GM12878 (cell line): ENCODE measurements at regions not wholly inside any gene's neighbourhood (a gene's known extent, or its start where the extent isn't known, plus 50 kb on each side); places are given as distances from the start of the nearest gene placed in this dataset.

Experiments used
- ATAC-seq: fragments of 200-7000 bp; cut with Tn5 transposase; 3 replicates; pipeline ENCODE4 v1.9.1; 2020; ENCODE audit warnings: mild to moderate bottlenecking, moderate library complexity
- BruUV-seq: library from RNA; stranded (reverse); fragments of 400-500 nt; replicated peaks from 2 replicates; lab custom pipeline; 2021; lab: Mats Ljungman, UMichigan
- CTCF ChIA-PET: fragments of 300-600 bp; sonication (Branson Sonifier 250); formaldehyde crosslinking; extraction: SDS; loops from one replicate; lab custom pipeline; 2021; ENCODE audit warnings: inconsistent platforms; lab: Yijun Ruan, JAX
- POLR2A ChIA-PET: fragments of 350-600 bp; formaldehyde crosslinking; extraction: SDS; loops from one replicate; lab custom pipeline; 2021; ENCODE audit warnings: inconsistent platforms; lab: Charles Lee
- RAD21 ChIA-PET: fragments of 300-600 bp; sonication (Branson Sonifier 250); formaldehyde crosslinking; loops from one replicate; lab custom pipeline; 2023; ENCODE audit warnings: antibody characterized with exemption; ENCODE audit not compliant: unreplicated experiment; lab: Charles Lee
- SMC1A ChIA-PET: fragments of 300-600 bp; sonication (Branson Sonifier 250); formaldehyde crosslinking; loops from one replicate; lab custom pipeline; 2023; ENCODE audit not compliant: unreplicated experiment, uncharacterized antibody; lab: Charles Lee
- DNase-seq: peaks from one replicate; pipeline ENCODE4 v3.0.0-alpha.2; 2011; ENCODE audit warnings: low read depth, low spot score
- FAIRE-seq: peaks from 3 replicates; lab custom pipeline; 2011; peaks lifted over from hg19 to GRCh38; lab: Jason Lieb, UNC
- H2AFZ ChIP-seq: 2 replicates; pipeline ENCODE4 v1.6.0; 2011; ENCODE audit warnings: low read depth, low read length, control low read depth; ENCODE audit not compliant: control insufficient read depth
- H3K27ac ChIP-seq: 2 replicates; pipeline ENCODE4 v1.5.1; 2011; ENCODE audit warnings: control low read depth; ENCODE audit not compliant: control insufficient read depth, insufficient read depth
- H3K27me3 ChIP-seq, 2 experiments: replicated peaks in 1 of 2; 2 replicates each; pipeline versions ENCODE4 v1.6.0 to v1.6.1; 2011; ENCODE audit warnings: low read length in 1 of 2; ENCODE audit not compliant: control insufficient read depth in 2 of 2, insufficient read depth in 2 of 2
- H3K36me3 ChIP-seq, 2 experiments: 2 replicates each; pipeline ENCODE4 v1.5.1; 2011; ENCODE audit warnings: low read length in 1 of 2; ENCODE audit not compliant: control insufficient read depth in 2 of 2, insufficient read depth in 2 of 2
- H3K4me1 ChIP-seq: 2 replicates; pipeline ENCODE4 v1.6.1; 2011; ENCODE audit warnings: mild to moderate bottlenecking, low read length, moderate library complexity, mixed read lengths; ENCODE audit not compliant: control insufficient read depth, insufficient read depth
- H3K4me2 ChIP-seq: 2 replicates; pipeline ENCODE4 v1.6.0; 2011; ENCODE audit warnings: control low read depth; ENCODE audit not compliant: control insufficient read depth, insufficient read depth
- H3K4me3 ChIP-seq: fragments of 200-600 bp; sonication (generic); 2 replicates; pipeline ENCODE4 v1.5.1; 2016
- H3K79me2 ChIP-seq: 2 replicates; pipeline ENCODE4 v1.6.0; 2011; ENCODE audit warnings: low read length; ENCODE audit not compliant: control insufficient read depth, insufficient read depth
- H3K9ac ChIP-seq: 2 replicates; pipeline ENCODE4 v1.8.0; 2011; ENCODE audit warnings: low read length, control low read depth, mixed read lengths; ENCODE audit not compliant: control insufficient read depth, insufficient read depth
- H3K9me3 ChIP-seq: replicated peaks from 3 replicates; pipeline ENCODE4 v1.5.1; 2011; ENCODE audit warnings: mild to moderate bottlenecking, low read length; ENCODE audit not compliant: control insufficient read depth, insufficient read depth
- H4K20me1 ChIP-seq: 2 replicates; pipeline ENCODE4 v1.6.0; 2011; ENCODE audit not compliant: control insufficient read depth, insufficient read depth
- E4F1 ChIP-seq: fragments of 450-650 bp; IDR thresholded peaks from 2 replicates; pipeline ENCODE4 v1.6.1; 2018; ENCODE audit warnings: borderline replicate concordance, mild to moderate bottlenecking; ENCODE audit not compliant: partially characterized antibody
- EP300 ChIP-seq, 2 experiments: fragments of 150-350 bp in 1 of 2; IDR thresholded peaks; 2 replicates each; pipeline ENCODE4 v1.6.1; 2011 to 2012; ENCODE audit warnings: low read depth in 2 of 2, low read length in 2 of 2, borderline replicate concordance in 1 of 2, improper control_type of control experiment in 1 of 2, inconsistent platforms in 1 of 2; ENCODE audit not compliant: control insufficient read depth in 1 of 2
- NFYA ChIP-seq: IDR thresholded peaks from 2 replicates; pipeline ENCODE4 v1.6.1; 2011; ENCODE audit warnings: low read depth, mild to moderate bottlenecking, low read length, improper control_type of control experiment, borderline replicate concordance
- NR2F1 ChIP-seq: fragments of 450-650 bp; conservative IDR thresholded peaks from 2 replicates; pipeline ENCODE4 v1.6.1; 2017; ENCODE audit warnings: mild to moderate bottlenecking
- SIX5 ChIP-seq: IDR thresholded peaks from 2 replicates; pipeline ENCODE4 v1.6.1; 2011; ENCODE audit warnings: mild to moderate bottlenecking, low read depth, low read length, moderate library complexity; ENCODE audit not compliant: severe bottlenecking
- SMAD1 ChIP-seq: fragments of 450-650 bp; IDR thresholded peaks from 2 replicates; pipeline ENCODE4 v1.6.1; 2018; ENCODE audit warnings: mild to moderate bottlenecking, low read depth; ENCODE audit not compliant: partially characterized antibody
- TCF3 ChIP-seq: IDR thresholded peaks from 2 replicates; pipeline ENCODE4 v1.6.1; 2012; ENCODE audit warnings: low read depth, mild to moderate bottlenecking, low read length, borderline replicate concordance; ENCODE audit not compliant: insufficient read depth
- WGBS: methylation state at CpG from one replicate; pipeline ENCODE4 v1.1.6; 2016; ENCODE audit warnings: low lambda C conversion rate; ENCODE audit not compliant: insufficient replicate concordance, insufficient coverage; ENCODE audit errors: missing lambda C conversion rate; 5-methylcytosine and 5-hydroxymethylcytosine counted together
- in situ Hi-C: fragments of 300-500 bp; cut with MboI; formaldehyde crosslinking; loops from 9 replicates; pipeline ENCODE4 v1.14.3; 2018; ENCODE audit warnings: mixed read lengths
- intact Hi-C: fragments of 100-400 bp; cut with micrococcal nuclease; formaldehyde crosslinking; loops from one replicate; pipeline ENCODE4 v1.14.2; 2022; ENCODE audit not compliant: unreplicated experiment
- TF ChIP-seq, protein P1 (sequence below): fragments of 450-650 bp; IDR thresholded peaks from 2 replicates; pipeline ENCODE4 v1.6.1; 2017; ENCODE audit warnings: mild to moderate bottlenecking
- TF ChIP-seq, protein P2 (sequence below): IDR thresholded peaks from 2 replicates; pipeline ENCODE4 v1.6.1; 2012; ENCODE audit warnings: low read depth, low read length, improper control_type of control experiment

- in situ Hi-C loops = no loop called here
- ChIA-PET RAD21 (no interaction called here), POLR2A (no interaction called here), CTCF (no interaction called here), SMC1A (no interaction called here)
- Histone ChIP-seq H3K9ac (no peak overlapping the region), H3K9me3 (no peaks in the 10 kb centered on the region), H3K4me2 (no peak overlapping the region), H3K27ac (no peak overlapping the region), H3K27me3 (no peaks in the 10 kb centered on the region; a peak in 2 of 4 replicates), H3K79me2 (no peaks in the 10 kb centered on the region), H3K36me3 (no peaks in the 10 kb centered on the region), H2AFZ (no peak overlapping the region), H3K4me1 (peaks cover 6% of the 10 kb centered on the region), H3K4me3 (no peak overlapping the region), H4K20me1 (no peaks in the 10 kb centered on the region)
- TF ChIP-seq, protein P1, sequence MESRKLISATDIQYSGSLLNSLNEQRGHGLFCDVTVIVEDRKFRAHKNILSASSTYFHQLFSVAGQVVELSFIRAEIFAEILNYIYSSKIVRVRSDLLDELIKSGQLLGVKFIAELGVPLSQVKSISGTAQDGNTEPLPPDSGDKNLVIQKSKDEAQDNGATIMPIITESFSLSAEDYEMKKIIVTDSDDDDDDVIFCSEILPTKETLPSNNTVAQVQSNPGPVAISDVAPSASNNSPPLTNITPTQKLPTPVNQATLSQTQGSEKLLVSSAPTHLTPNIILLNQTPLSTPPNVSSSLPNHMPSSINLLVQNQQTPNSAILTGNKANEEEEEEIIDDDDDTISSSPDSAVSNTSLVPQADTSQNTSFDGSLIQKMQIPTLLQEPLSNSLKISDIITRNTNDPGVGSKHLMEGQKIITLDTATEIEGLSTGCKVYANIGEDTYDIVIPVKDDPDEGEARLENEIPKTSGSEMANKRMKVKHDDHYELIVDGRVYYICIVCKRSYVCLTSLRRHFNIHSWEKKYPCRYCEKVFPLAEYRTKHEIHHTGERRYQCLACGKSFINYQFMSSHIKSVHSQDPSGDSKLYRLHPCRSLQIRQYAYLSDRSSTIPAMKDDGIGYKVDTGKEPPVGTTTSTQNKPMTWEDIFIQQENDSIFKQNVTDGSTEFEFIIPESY = no peak
- TF ChIP-seq TCF3 = no peak
- no peak for TF ChIP-seq SMAD1
- TF ChIP-seq E4F1 = no peak
- no peak for TF ChIP-seq NFYA
- TF ChIP-seq, protein P2, sequence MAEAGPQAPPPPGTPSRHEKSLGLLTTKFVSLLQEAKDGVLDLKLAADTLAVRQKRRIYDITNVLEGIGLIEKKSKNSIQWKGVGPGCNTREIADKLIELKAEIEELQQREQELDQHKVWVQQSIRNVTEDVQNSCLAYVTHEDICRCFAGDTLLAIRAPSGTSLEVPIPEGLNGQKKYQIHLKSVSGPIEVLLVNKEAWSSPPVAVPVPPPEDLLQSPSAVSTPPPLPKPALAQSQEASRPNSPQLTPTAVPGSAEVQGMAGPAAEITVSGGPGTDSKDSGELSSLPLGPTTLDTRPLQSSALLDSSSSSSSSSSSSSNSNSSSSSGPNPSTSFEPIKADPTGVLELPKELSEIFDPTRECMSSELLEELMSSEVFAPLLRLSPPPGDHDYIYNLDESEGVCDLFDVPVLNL = no peak
- TF ChIP-seq EP300 (IDR thresholded peaks at IDR 0.05; ENCODE audit: borderline replicate concordance in 1 of 2, control insufficient read depth in 1 of 2, low read depth in 2 of 2, low read length in 2 of 2) = no peak
- TF ChIP-seq SIX5 = no peak
- no peak for TF ChIP-seq NR2F1
- no peak for FAIRE-seq
- BruUV-seq = no TSS peak
- intact Hi-C loops = no loop called here
- 39% methylated on average over 12 of the region's 15 CpGs for WGBS
- no peak for ATAC-seq
- no peak for DNase-seq
These were observed 167.8 kb upstream of the ZNF337 start for GRCh38 chr20:25864326-25864962.
